WTC11 (cell line): ENCODE measurements at regions not wholly inside any gene's neighbourhood (a gene's known extent, or its start where the extent isn't known, plus 50 kb on each side); places are given as distances from the start of the nearest gene placed in this dataset.

Experiments used
- ATAC-seq: fragments of 200-7000 bp; cut with Tn5 transposase; 2 replicates; pipeline ENCODE4 v1.10.0; 2021; ENCODE audit warnings: mild to moderate bottlenecking, moderate library complexity
- CTCF ChIA-PET: fragments of 300-600 bp; sonication (Branson Sonifier 250); formaldehyde crosslinking; loops from one replicate; lab custom pipeline; 2021; ENCODE audit warnings: antibody characterized with exemption; lab: Charles Lee
- POLR2A ChIA-PET: fragments of 350-600 bp; sonication (Branson Sonifier 250); formaldehyde crosslinking; loops from one replicate; lab custom pipeline; 2021; ENCODE audit warnings: antibody characterized with exemption; lab: Charles Lee
- DNase-seq: peaks from one replicate; pipeline ENCODE4 v3.0.0; 2021; ENCODE audit warnings: low spot score
- H3K27ac Mint-ChIP-seq: 2 replicates; pipeline ENCODE4 v1.8.0; 2021; ENCODE audit warnings: mixed read lengths
- H3K27me3 Mint-ChIP-seq: 2 replicates; pipeline ENCODE4 v1.8.0; 2021; ENCODE audit warnings: low read depth, mild to moderate bottlenecking, moderate library complexity, mixed read lengths
- H3K36me3 Mint-ChIP-seq: 2 replicates; pipeline ENCODE4 v1.8.0; 2021; ENCODE audit warnings: mixed read lengths
- H3K4me1 Mint-ChIP-seq: 2 replicates; pipeline ENCODE4 v1.8.0; 2022; ENCODE audit warnings: mixed read lengths
- H3K4me3 Mint-ChIP-seq: 2 replicates; pipeline ENCODE4 v1.8.0; 2021; ENCODE audit warnings: mild to moderate bottlenecking, moderate library complexity, mixed read lengths
- H3K9me3 Mint-ChIP-seq: 2 replicates; pipeline ENCODE4 v1.8.0; 2021; ENCODE audit warnings: mixed read lengths
- CREM ChIP-seq: sonication (generic); formaldehyde crosslinking; IDR thresholded peaks from 2 replicates; pipeline ENCODE4 v1.8.1; 2022; ENCODE audit warnings: mild to moderate bottlenecking, missing genetic modification reagents, moderate library complexity
- EMX1 ChIP-seq: fragments of 250-450 bp; sonication (Bioruptor Pico); IDR thresholded peaks from 2 replicates; pipeline ENCODE4 v1.8.0; 2021; ENCODE audit warnings: mild to moderate bottlenecking
- IRF1 ChIP-seq: sonication (generic); formaldehyde crosslinking; IDR thresholded peaks from 2 replicates; pipeline ENCODE4 v1.8.0; 2023; ENCODE audit warnings: missing genetic modification reagents
- MXD4 ChIP-seq: fragments of 250-450 bp; sonication (Bioruptor Pico); IDR thresholded peaks from 2 replicates; pipeline ENCODE4 v1.8.0; 2021; ENCODE audit warnings: mild to moderate bottlenecking, moderate library complexity, borderline replicate concordance
- RELA ChIP-seq: sonication (generic); formaldehyde crosslinking; IDR thresholded peaks from 2 replicates; pipeline ENCODE4 v1.8.1; 2022; ENCODE audit warnings: missing genetic modification reagents, mild to moderate bottlenecking, borderline replicate concordance
- TEAD1 ChIP-seq: sonication (generic); formaldehyde crosslinking; IDR thresholded peaks from 2 replicates; pipeline ENCODE4 v1.8.0; 2022; ENCODE audit warnings: mild to moderate bottlenecking, missing genetic modification reagents
- USF2 ChIP-seq: sonication (generic); formaldehyde crosslinking; IDR thresholded peaks from 2 replicates; pipeline ENCODE4 v1.8.1; 2023; ENCODE audit warnings: mild to moderate bottlenecking, missing genetic modification reagents, moderate library complexity
- ZMAT4 ChIP-seq: fragments of 250-450 bp; sonication (Bioruptor Pico); IDR thresholded peaks from 2 replicates; pipeline ENCODE4 v1.9.0; 2021; ENCODE audit warnings: mild to moderate bottlenecking
- ZNF263 ChIP-seq: sonication (generic); formaldehyde crosslinking; IDR thresholded peaks from 2 replicates; pipeline ENCODE4 v1.8.1; 2022; ENCODE audit warnings: low read depth, mild to moderate bottlenecking, moderate library complexity, missing genetic modification reagents
- ZNF423 ChIP-seq: fragments of 250-450 bp; sonication (Bioruptor Pico); IDR thresholded peaks from 2 replicates; pipeline ENCODE4 v2.1.2; 2022; ENCODE audit warnings: mild to moderate bottlenecking, moderate library complexity
- TF ChIP-seq, protein P1 (sequence below): sonication (generic); formaldehyde crosslinking; IDR thresholded peaks from 2 replicates; pipeline ENCODE4 v1.8.0; 2022; ENCODE audit warnings: mild to moderate bottlenecking, missing genetic modification reagents
- TF ChIP-seq, protein P2 (sequence below): fragments of 250-450 bp; sonication (Bioruptor Pico); IDR thresholded peaks from 2 replicates; pipeline ENCODE4 v1.9.0; 2021; ENCODE audit warnings: moderate library complexity, mild to moderate bottlenecking, inconsistent platforms, borderline replicate concordance
- TF ChIP-seq, protein P3 (sequence below): sonication (generic); formaldehyde crosslinking; IDR thresholded peaks from 2 replicates; pipeline ENCODE4 v1.8.1; 2022; ENCODE audit warnings: mild to moderate bottlenecking, moderate library complexity, missing genetic modification reagents
- TF ChIP-seq, protein P4 (sequence below): fragments of 250-450 bp; sonication (Bioruptor Pico); IDR thresholded peaks from 2 replicates; pipeline ENCODE4 v2.1.2; 2022; ENCODE audit warnings: mild to moderate bottlenecking, moderate library complexity
- TF ChIP-seq, protein P5 (sequence below): sonication (generic); formaldehyde crosslinking; IDR thresholded peaks from 2 replicates; pipeline ENCODE4 v1.8.1; 2023; ENCODE audit warnings: mild to moderate bottlenecking, missing genetic modification reagents, moderate library complexity

GRCh38 chr2:47264143-47264542, 87.8 kb upstream of the CALM2 start:
- peaks cover 34% of the 10 kb centered on the region for H3K4me1 Mint-ChIP-seq
- H3K9me3 Mint-ChIP-seq: no peaks in the 10 kb centered on the region
- H3K27ac Mint-ChIP-seq: no peak overlapping the region
- no peaks in the 10 kb centered on the region for H3K27me3 Mint-ChIP-seq
- ATAC-seq (peak; percentile 75), DNase-seq (peak; percentile 58)
- no peaks in the 10 kb centered on the region for H3K36me3 Mint-ChIP-seq
- ChIA-PET CTCF (interaction anchor here (0.6 to 3.0 kb wide), 22 partner anchors 9 to 275 kb away, joined by 3 to 13 read pairs (median 4); no protein-coding TSS in a partner anchor), POLR2A (interaction anchor here (1.0 kb wide), 1 partner anchor 108 kb away, joined by 3 read pairs; no protein-coding TSS in a partner anchor)
- TF ChIP-seq ZNF263: peak; percentile 87
- TF ChIP-seq, protein P1, sequence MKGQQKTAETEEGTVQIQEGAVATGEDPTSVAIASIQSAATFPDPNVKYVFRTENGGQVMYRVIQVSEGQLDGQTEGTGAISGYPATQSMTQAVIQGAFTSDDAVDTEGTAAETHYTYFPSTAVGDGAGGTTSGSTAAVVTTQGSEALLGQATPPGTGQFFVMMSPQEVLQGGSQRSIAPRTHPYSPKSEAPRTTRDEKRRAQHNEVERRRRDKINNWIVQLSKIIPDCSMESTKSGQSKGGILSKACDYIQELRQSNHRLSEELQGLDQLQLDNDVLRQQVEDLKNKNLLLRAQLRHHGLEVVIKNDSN (CRISPR knock-in tag): no peak
- no peak for TF ChIP-seq ZNF423 (CRISPR knock-in tag)
- TF ChIP-seq TEAD1 (CRISPR knock-in tag): no peak
- no peak for TF ChIP-seq CREM (CRISPR knock-in tag)
- TF ChIP-seq USF2 (CRISPR knock-in tag): peak; percentile 61
- H3K4me3 Mint-ChIP-seq: no peak overlapping the region

DNA sequence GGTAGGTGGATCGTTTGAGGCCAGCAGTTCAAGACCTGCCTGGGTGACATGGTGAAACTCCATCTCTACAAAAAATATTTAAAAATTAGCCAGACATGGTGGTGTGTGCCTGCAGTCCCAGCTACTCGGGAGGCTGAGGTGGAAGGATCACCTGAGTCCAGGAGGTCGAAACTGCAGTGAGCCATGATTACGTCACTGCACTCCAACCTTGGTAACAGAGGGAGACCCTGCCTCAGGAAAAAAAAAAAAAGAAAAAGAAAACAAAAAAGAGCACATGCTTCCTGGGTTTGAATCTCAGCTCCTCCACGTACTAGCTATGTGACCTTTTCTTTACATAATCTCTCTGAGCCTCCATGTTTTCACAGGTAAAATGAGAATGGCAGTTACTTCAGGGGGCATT, 86.3 kb upstream of the CALM2 start:
- CTCF ChIA-PET: interaction anchor here (1.5 to 1.7 kb wide), 2 partner anchors 10 to 51 kb away, joined by 4 to 7 read pairs; no protein-coding TSS in a partner anchor
- POLR2A ChIA-PET: no interaction called here
- Mint-ChIP-seq H3K36me3 (no peaks in the 10 kb centered on the region), H3K9me3 (no peaks in the 10 kb centered on the region), H3K4me1 (peaks cover 34% of the 10 kb centered on the region), H3K27me3 (no peaks in the 10 kb centered on the region), H3K27ac (no peak overlapping the region), H3K4me3 (no peak overlapping the region)
- ATAC-seq: no peak
- TF ChIP-seq RELA (CRISPR knock-in tag) (no peak), IRF1 (no peak), ZNF263 (no peak), ZMAT4 (CRISPR knock-in tag) (no peak), MXD4 (no peak), EMX1 (CRISPR knock-in tag) (no peak), USF2 (CRISPR knock-in tag) (no peak)
- TF ChIP-seq, protein P2, sequence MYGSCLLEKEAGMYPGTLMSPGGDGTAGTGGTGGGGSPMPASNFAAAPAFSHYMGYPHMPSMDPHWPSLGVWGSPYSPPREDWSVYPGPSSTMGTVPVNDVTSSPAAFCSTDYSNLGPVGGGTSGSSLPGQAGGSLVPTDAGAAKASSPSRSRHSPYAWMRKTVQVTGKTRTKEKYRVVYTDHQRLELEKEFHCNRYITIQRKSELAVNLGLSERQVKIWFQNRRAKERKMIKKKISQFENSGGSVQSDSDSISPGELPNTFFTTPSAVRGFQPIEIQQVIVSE (CRISPR knock-in tag): no peak
- TF ChIP-seq, protein P3, sequence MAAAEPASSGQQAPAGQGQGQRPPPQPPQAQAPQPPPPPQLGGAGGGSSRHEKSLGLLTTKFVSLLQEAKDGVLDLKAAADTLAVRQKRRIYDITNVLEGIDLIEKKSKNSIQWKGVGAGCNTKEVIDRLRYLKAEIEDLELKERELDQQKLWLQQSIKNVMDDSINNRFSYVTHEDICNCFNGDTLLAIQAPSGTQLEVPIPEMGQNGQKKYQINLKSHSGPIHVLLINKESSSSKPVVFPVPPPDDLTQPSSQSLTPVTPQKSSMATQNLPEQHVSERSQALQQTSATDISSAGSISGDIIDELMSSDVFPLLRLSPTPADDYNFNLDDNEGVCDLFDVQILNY (CRISPR knock-in tag): no peak
- TF ChIP-seq, protein P4, sequence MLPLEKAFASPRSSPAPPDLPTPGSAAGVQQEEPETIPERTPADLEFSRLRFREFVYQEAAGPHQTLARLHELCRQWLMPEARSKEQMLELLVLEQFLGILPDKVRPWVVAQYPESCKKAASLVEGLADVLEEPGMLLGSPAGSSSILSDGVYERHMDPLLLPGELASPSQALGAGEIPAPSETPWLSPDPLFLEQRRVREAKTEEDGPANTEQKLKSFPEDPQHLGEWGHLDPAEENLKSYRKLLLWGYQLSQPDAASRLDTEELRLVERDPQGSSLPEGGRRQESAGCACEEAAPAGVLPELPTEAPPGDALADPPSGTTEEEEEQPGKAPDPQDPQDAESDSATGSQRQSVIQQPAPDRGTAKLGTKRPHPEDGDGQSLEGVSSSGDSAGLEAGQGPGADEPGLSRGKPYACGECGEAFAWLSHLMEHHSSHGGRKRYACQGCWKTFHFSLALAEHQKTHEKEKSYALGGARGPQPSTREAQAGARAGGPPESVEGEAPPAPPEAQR: no peak
- TF ChIP-seq, protein P5, sequence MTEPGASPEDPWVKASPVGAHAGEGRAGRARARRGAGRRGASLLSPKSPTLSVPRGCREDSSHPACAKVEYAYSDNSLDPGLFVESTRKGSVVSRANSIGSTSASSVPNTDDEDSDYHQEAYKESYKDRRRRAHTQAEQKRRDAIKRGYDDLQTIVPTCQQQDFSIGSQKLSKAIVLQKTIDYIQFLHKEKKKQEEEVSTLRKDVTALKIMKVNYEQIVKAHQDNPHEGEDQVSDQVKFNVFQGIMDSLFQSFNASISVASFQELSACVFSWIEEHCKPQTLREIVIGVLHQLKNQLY (CRISPR knock-in tag): no peak
- no peak for DNase-seq
